GM18909 (cell line): ENCODE measurements at regions not wholly inside any gene's neighbourhood (a gene's known extent, or its start where the extent isn't known, plus 50 kb on each side); places are given as distances from the start of the nearest gene placed in this dataset.

Experiments used
- ATAC-seq: cut with Tn5 transposase; IDR thresholded peaks from one replicate; pipeline ENCODE4 v1.9.1; 2021; ENCODE audit warnings: mild to moderate bottlenecking; ENCODE audit not compliant: unreplicated experiment, poor library complexity

DNA sequence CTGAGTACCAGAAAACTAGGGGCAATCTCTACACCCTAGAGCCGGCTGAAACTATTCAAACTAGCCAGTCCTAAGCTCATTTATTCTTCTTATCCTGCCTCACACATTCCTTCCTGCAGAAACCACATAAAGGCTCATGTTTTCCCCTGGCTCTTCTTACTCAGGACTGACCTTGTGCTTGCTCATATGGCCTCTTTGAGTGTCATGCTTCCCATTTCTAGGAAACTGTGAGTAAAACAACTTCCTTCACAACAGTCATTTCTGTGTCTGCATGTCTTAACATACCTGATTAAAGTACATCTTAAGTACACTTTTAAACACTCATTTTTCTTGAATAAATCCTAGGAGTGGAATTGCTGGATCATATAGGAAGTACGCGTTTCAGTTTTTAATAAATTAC lies 52.3 kb upstream of the KIAA1217 start:
- ATAC-seq: no peak

DNA sequence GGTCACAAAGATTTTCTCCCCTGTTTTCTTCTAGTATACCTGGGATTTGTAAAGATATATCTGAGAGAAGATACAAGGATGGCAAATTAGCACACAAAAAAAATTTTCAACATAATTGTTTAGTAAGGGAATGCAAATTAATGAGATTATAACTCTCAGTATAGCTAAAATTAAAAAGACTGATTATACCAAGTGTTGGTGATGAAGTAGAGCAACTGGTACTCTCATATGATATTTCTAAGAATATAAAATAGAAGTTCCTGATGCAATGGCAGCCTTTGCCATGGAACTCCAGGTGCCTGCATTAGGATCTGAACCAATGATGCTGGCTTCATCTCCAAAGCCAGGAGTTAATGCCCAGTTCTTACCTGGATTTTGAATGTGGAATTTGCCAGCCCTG lies 51.4 kb upstream of the KIAA1217 start:
- no peak for ATAC-seq
